Adrenal gland (tissue), 9 donors: ENCODE measurements at regions not wholly inside any gene's neighbourhood (a gene's known extent, or its start where the extent isn't known, plus 50 kb on each side); places are given as distances from the start of the nearest gene placed in this dataset.

Experiments used
- DNase-seq, 7 donors: peaks; one replicate each; pipeline ENCODE4 v3.0.0-alpha.2; 2019 to 2020
- H3K27ac ChIP-seq, 5 donors: fragments of 200-600 bp; sonication (generic) in 4 of 5; 1 replicate in 3 of 5; 2 replicates in 2 of 5; pipeline versions ENCODE4 v1.5.1 to v1.8.0; 2016 to 2020; ENCODE audit warnings: mild to moderate bottlenecking in 1 of 5
- H3K27me3 ChIP-seq: fragments of 200-600 bp; 2 replicates; pipeline ENCODE4 v1.8.0; 2021
- H3K36me3 ChIP-seq, 2 donors: fragments of 200-600 bp; replicated peaks in 1 of 2; 1 replicate in 1 of 2; 2 replicates in 1 of 2; pipeline versions ENCODE4 v1.5.1 to v1.8.0; 2018 to 2022
- H3K4me1 ChIP-seq, 2 donors: fragments of 200-600 bp; replicated peaks in 1 of 2; 1 replicate in 1 of 2; 2 replicates in 1 of 2; pipeline versions ENCODE4 v1.5.1 to v1.8.0; 2018 to 2021
- H3K4me3 ChIP-seq, 4 donors: fragments of 200-600 bp; sonication (generic) in 3 of 4; one replicate each; pipeline ENCODE4 v1.5.1; 2016 to 2018
- H3K9me3 ChIP-seq, 3 donors: fragments of 200-600 bp; sonication (generic) in 1 of 3; replicated peaks in 1 of 3; 1 replicate in 2 of 3; 2 replicates in 1 of 3; pipeline versions ENCODE4 v1.5.1 to v1.8.0; 2016 to 2021
- POLR2A ChIP-seq, 2 donors: fragments of 450-650 bp; IDR thresholded peaks; one replicate each; pipeline ENCODE4 v1.6.1; 2017; ENCODE audit warnings: antibody characterized with exemption in 2 of 2, mild to moderate bottlenecking in 2 of 2, moderate library complexity in 1 of 2
- WGBS, 4 donors: extraction: QIAGEN DNeasy Blood & Tissue Kit in 2 of 4; methylation state at CpG; one replicate each; pipeline versions ENCODE4 v1.1.5 to v1.1.7; 2013 to 2017; 5-methylcytosine and 5-hydroxymethylcytosine counted together
- intact Hi-C, 2 donors: fragments of 100-400 bp; cut with DNase I; formaldehyde crosslinking; loops; one replicate each; pipeline versions ENCODE4 v1.14.1 to v1.15.0; 2022 to 2023
- TF ChIP-seq, protein P1 (sequence below), 6 experiments: fragments of 450-650 bp in 4 of 6; fragments of 200-600 bp in 2 of 6; sonication (generic) in 1 of 6; IDR thresholded peaks; 1 replicate in 5 of 6; 2 replicates in 1 of 6; pipeline versions ENCODE4 v1.5.1 to v1.8.0; 2016 to 2021; ENCODE audit warnings: antibody characterized with exemption in 6 of 6, mild to moderate bottlenecking in 2 of 6, moderate library complexity in 1 of 6
- donor health status: healthy with polysubstance abuse.
- donor health status: Bipolar disorder and iron deficiency.
- donor health status: DM: yes; HTN: yes; CAD: no.
- donor health status: DM: no; HTN: no; CAD: no.
- donor health status: DM: no; HTN: no; CAD: no.

DNA sequence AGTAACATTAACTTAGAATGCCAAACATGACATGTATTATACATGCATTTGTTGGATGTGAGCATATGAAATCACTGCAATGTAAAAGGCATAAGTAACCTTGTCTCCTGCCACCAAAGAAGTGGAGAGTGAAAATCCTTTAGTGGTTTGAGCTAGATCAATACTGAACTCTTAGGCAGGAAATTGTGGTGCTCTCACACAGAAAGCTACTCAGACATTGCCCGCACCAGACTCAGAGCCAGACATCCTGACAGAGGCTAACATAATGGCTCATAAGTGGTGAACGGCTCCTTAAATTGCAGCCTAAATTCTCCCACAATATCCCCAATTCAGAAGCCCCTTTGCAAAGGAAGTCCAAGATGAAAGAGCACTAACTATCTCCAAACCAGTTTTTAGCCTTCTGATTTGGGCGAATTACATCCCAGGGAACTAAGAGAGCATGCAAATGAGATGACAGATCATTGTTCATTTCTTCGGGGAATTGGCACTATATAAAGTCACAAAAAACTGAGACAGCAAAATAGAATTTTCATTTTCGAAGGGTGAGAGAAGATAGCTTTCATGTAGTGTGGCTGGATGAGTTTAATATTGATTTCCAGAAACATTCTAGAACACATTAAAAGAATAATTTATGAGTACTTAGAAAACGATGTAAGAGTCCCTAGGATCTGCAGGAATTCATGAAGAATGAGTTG lies 233.6 kb upstream of the RPS6KA3 start:
- no peak overlapping the region for H3K4me3 ChIP-seq
- H3K27me3 ChIP-seq, result peaks cover 9% of the 10 kb centered on the region
- H3K27ac ChIP-seq, result no peak overlapping the region
- TF ChIP-seq POLR2A (IDR thresholded peaks at IDR 0.05), result no peak
- TF ChIP-seq, protein P1, sequence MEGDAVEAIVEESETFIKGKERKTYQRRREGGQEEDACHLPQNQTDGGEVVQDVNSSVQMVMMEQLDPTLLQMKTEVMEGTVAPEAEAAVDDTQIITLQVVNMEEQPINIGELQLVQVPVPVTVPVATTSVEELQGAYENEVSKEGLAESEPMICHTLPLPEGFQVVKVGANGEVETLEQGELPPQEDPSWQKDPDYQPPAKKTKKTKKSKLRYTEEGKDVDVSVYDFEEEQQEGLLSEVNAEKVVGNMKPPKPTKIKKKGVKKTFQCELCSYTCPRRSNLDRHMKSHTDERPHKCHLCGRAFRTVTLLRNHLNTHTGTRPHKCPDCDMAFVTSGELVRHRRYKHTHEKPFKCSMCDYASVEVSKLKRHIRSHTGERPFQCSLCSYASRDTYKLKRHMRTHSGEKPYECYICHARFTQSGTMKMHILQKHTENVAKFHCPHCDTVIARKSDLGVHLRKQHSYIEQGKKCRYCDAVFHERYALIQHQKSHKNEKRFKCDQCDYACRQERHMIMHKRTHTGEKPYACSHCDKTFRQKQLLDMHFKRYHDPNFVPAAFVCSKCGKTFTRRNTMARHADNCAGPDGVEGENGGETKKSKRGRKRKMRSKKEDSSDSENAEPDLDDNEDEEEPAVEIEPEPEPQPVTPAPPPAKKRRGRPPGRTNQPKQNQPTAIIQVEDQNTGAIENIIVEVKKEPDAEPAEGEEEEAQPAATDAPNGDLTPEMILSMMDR (IDR thresholded peaks at IDR 0.05), result no peak
- no peaks in the 10 kb centered on the region for H3K36me3 ChIP-seq
- H3K9me3 ChIP-seq, result no peaks in the 10 kb centered on the region
- intact Hi-C loops, result no loop called here
- H3K4me1 ChIP-seq, result no peaks in the 10 kb centered on the region
- 54 to 63% (median 60%) methylated on average over 4 to 6 of the region's 6 CpGs for WGBS, 4 donors
- no peak for DNase-seq

DNA sequence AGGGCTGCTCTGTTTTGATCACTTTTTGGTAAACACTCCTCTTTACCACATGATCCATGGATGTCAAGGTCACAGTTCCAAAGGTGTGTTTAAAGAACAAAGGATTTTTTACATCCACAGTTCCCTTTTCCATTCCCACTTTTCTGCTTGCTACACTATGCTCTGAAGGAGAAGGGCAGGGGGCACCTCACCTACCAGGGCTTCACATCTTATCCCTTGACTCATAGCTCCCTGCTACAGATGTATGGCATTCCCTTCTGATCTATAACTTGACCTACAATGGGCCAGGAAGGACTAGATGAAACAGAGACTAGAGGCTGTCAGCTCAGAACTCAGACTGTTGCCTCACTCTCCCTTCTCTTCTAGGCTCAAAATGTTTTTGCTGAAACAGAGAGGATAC lies 233.1 kb upstream of the RPS6KA3 start:
- intact Hi-C loops, result no loop called here
- DNase-seq, result no peak
- Histone ChIP-seq H3K4me3 (no peak overlapping the region), H3K27ac (no peak overlapping the region), H3K27me3 (peaks cover 5% of the 10 kb centered on the region), H3K4me1 (no peaks in the 10 kb centered on the region), H3K36me3 (no peaks in the 10 kb centered on the region), H3K9me3 (no peaks in the 10 kb centered on the region)
- TF ChIP-seq, protein P1 (IDR thresholded peaks at IDR 0.05), result no peak
- no peak for TF ChIP-seq POLR2A (IDR thresholded peaks at IDR 0.05)

DNA sequence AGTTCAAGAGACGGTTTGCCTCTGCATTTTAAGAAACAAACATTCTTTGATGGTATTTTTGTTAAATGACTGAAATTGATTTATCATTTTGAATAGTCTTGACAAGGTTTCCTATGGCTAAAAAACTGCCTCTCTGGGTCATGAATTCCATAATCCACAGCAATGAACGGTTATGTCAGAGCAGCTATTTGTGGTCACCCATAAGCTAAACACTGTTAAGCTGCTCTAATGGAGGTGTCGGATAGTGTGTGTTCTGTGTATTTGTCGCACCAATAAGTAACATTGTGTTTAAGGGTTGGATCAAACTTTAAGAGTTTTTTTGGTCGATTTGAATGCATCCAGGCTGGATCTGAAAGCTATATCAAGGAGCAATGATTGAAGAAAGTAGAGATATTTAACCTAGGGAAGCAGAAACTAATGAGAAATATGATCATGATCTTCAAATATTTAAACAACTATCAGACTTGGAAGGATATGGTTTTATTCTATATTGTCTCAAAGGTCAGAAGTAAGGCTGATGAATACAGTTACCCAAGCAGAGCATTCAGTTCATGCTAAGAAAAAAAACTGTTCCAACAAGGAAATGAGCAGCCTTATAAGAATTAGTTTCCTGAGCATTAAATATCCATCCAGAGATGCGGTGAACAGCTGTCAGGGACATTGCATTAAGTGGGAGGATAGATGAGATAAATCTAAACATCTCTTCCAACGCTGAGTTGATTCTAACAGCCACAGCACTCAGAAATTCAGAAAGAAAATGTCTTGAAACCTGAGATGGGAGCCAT lies 232.3 kb upstream of the RPS6KA3 start:
- WGBS, 4 donors, result 56 to 71% (median 66%) methylated on average over 7 of the region's 7 CpGs
- no peaks in the 10 kb centered on the region for H3K9me3 ChIP-seq
- TF ChIP-seq, protein P1 (IDR thresholded peaks at IDR 0.05), result no peak
- no peak for TF ChIP-seq POLR2A (IDR thresholded peaks at IDR 0.05)
- H3K27ac ChIP-seq, result no peak overlapping the region
- peaks cover 5% of the 10 kb centered on the region for H3K27me3 ChIP-seq
- H3K4me1 ChIP-seq, result no peaks in the 10 kb centered on the region
- DNase-seq, result no peak
- H3K4me3 ChIP-seq, result no peak overlapping the region
- intact Hi-C loops, result no loop called here
- H3K36me3 ChIP-seq, result no peaks in the 10 kb centered on the region

DNA sequence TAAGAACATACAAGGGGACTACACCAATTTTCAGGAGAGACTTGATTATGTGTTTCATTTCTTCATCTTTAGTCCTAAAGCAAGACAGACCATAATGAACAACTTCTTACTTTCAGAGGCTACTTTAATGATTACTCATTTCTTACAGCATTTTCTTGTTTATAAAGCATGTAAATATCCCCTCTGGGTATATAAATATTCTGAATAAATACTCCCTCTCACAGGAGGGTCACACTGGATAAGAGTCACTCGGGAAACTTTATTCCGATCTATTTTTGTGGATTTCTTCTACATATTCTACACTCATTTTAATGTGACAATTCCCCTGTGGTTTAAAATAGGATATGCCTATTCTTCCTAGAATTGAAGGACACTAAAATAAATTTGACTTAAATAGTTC lies 228.9 kb upstream of the RPS6KA3 start:
- no peaks in the 10 kb centered on the region for H3K36me3 ChIP-seq
- H3K27ac ChIP-seq, result no peak overlapping the region
- no peak overlapping the region for H3K4me3 ChIP-seq
- no peaks in the 10 kb centered on the region for H3K9me3 ChIP-seq
- no peaks in the 10 kb centered on the region for H3K4me1 ChIP-seq
- H3K27me3 ChIP-seq, result peaks cover 5% of the 10 kb centered on the region
- no peak for DNase-seq
- WGBS, 4 donors, result 77 to 90% (median 83%) methylated on average over 2 of the region's 2 CpGs
- TF ChIP-seq, protein P1 (IDR thresholded peaks at IDR 0.05), result no peak
- no peak for TF ChIP-seq POLR2A (IDR thresholded peaks at IDR 0.05)
- intact Hi-C loops, result no loop called here
